C4-2B (cell line): ENCODE measurements at regions not wholly inside any gene's neighbourhood (a gene's known extent, or its start where the extent isn't known, plus 50 kb on each side); places are given as distances from the start of the nearest gene placed in this dataset.

Source experiments
- H3K27ac ChIP-seq: fragments of 450-650 bp; 2 replicates; pipeline ENCODE4 v1.5.1; 2017
- ZFX ChIP-seq: fragments of 450-650 bp; IDR thresholded peaks from 2 replicates; pipeline ENCODE4 v1.6.1; 2017
- TF ChIP-seq, protein P1 (sequence below): fragments of 450-650 bp; conservative IDR thresholded peaks from 2 replicates; pipeline ENCODE4 v1.5.1; 2017; ENCODE audit warnings: mild to moderate bottlenecking

DNA sequence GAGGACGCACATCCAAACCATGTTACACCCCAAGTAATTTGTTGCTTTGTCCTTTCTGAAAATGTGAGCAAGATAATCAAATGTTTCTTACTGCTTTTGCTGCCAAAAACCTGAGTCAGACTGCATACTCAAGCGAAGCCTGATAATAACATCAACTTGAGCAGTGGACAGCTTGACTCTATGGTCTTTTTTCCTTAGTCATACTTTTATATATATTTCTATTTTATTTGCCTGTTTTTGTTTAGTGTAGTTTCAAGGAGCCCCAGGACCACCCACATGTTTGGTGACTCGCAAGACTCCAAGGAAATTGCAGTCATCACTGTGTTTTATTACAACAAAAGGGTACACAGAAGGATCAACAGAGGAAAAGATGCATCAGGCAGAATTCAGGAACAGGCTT lies 688.4 kb upstream of the PIK3C3 start:
- no peak for TF ChIP-seq ZFX
- TF ChIP-seq, protein P1, sequence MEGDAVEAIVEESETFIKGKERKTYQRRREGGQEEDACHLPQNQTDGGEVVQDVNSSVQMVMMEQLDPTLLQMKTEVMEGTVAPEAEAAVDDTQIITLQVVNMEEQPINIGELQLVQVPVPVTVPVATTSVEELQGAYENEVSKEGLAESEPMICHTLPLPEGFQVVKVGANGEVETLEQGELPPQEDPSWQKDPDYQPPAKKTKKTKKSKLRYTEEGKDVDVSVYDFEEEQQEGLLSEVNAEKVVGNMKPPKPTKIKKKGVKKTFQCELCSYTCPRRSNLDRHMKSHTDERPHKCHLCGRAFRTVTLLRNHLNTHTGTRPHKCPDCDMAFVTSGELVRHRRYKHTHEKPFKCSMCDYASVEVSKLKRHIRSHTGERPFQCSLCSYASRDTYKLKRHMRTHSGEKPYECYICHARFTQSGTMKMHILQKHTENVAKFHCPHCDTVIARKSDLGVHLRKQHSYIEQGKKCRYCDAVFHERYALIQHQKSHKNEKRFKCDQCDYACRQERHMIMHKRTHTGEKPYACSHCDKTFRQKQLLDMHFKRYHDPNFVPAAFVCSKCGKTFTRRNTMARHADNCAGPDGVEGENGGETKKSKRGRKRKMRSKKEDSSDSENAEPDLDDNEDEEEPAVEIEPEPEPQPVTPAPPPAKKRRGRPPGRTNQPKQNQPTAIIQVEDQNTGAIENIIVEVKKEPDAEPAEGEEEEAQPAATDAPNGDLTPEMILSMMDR, result no peak
- H3K27ac ChIP-seq, result no peak overlapping the region

DNA sequence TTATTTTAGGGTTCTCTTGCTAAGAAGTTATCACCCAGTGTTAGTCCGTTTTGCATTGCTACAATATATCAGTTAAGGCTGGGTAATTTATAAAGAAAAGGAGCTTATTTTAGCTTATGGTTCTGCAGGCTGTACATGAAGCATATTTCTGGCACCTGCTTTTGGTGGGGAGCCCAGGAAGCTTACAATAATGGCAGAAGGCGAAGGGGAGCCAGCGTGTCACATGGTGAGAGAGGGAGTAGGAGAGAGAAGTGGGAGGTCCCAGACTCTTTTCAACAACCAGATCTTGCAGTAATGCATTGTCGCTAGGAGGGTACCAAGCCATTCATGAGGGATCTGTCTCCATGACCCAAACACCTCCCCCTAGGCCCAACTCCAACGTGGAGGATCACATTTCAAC lies 688.8 kb upstream of the PIK3C3 start:
- no peak overlapping the region for H3K27ac ChIP-seq
- TF ChIP-seq ZFX, result no peak
- TF ChIP-seq, protein P1, result no peak

DNA sequence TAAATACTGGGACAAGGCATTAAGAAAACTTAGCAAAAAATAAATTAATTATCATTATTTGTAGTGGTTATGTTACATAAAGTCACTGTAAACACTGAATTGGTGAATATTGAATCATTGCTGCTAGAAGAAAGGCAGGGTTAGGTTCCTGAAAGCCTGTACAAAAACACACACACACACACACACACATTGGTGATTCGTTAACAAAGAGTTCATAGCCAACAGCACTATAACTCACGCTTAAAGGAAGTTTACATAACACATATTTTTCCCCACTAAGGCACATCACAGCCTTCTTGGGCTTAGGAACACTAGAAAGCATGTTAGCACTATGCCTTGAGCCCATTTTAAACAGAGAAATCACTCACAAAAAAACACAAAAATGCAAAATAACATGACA lies 690.0 kb upstream of the PIK3C3 start:
- H3K27ac ChIP-seq, result no peak overlapping the region
- TF ChIP-seq ZFX, result no peak
- TF ChIP-seq, protein P1, result no peak

DNA sequence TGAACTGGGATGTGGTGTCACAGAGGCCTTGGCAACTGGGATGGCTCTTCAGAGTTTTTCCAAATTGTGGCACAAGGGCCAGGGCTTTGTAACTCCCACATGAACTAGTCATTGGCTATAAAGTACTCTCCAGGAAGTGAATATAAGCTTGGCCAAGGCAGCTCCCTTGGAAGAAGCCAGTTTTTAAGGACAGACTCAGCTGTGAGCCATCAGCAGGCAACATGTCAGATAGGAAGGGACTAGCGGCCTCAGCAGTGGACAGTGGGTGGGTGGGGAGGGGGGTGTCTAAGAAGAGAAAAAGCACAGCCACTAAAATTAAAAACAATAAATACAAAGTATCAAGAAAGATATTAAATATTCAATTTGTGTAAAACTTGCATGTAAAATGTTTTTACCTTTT lies 691.1 kb upstream of the PIK3C3 start:
- TF ChIP-seq, protein P1, result no peak
- TF ChIP-seq ZFX, result no peak
- no peak overlapping the region for H3K27ac ChIP-seq

DNA sequence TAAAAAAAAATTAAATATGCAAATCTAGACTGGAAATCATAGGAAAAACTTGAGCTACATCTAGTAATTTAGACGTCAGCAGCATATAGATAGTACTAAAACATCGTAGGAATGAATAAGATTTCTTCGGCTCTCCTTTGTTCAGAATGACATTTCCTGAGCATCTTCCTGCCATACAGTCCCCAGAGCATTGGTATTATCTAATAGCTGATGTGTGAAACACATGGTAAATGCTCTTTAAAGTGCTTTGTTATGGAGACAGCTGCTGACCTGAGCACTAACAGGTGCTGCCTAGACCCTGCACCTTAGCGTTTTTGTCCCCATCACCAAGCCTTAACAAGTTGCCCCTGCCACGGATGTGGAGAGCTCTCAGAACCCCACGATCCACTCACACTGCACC lies 692.3 kb upstream of the PIK3C3 start:
- TF ChIP-seq ZFX, result no peak
- TF ChIP-seq, protein P1, result no peak
- H3K27ac ChIP-seq, result no peak overlapping the region

DNA sequence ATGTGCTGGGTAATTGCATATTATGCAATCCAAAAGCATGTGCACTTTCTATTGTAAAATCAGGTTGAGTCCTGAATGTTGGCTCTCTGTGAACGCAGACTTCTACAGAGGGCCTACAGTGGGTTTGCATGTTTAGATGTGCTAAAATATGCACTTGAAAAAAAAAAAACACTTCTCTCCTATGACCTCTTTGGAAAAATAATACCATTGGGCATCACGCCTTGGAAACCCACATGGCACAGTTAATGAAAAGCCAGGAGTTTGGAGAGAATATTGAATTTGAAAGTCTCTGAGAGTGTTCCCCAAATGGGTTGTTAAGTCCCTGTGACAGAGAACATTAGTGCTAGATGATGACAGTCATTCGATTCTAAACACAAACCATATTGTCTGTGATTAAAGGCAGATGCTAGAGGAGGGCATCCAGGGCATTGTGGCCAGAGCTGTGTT lies 710.4 kb upstream of the PIK3C3 start:
- TF ChIP-seq, protein P1, result no peak
- no peak for TF ChIP-seq ZFX
- H3K27ac ChIP-seq, result no peak overlapping the region

DNA sequence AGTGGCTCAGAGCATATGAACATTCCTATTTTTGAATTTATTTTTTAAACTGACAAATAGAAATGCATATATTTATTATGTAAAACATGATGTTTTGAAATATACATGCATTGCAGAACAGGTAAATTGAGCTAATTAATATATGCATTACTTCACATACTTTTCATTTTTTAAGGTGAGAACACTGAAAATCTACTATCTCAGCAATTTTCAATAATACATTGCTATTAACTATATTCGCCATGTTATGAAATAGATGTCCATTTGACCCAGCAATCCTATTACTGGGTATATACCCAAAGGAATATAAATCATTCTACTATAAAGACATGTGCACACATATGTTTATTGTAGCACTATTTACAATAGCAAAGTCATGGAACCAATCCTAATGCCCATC lies 717.7 kb upstream of the PIK3C3 start:
- no peak overlapping the region for H3K27ac ChIP-seq
- TF ChIP-seq, protein P1, result no peak
- no peak for TF ChIP-seq ZFX
